Activated CD4-positive, alpha-beta T cell treated with anti-CD3 and anti-CD28 coated beads, Interleukin-2, Interleukin-6, amounts not matched to agents 100 ng/mL and 50 ng/mL, durations not matched to agents 16 hours and 8 hours (primary cell): ENCODE measurements at regions not wholly inside any gene's neighbourhood (a gene's known extent, or its start where the extent isn't known, plus 50 kb on each side); places are given as distances from the start of the nearest gene placed in this dataset.

ENCODE experiments used
- DNase-seq: peaks from one replicate; pipeline ENCODE4 v3.0.0-alpha.2; 2020

DNA sequence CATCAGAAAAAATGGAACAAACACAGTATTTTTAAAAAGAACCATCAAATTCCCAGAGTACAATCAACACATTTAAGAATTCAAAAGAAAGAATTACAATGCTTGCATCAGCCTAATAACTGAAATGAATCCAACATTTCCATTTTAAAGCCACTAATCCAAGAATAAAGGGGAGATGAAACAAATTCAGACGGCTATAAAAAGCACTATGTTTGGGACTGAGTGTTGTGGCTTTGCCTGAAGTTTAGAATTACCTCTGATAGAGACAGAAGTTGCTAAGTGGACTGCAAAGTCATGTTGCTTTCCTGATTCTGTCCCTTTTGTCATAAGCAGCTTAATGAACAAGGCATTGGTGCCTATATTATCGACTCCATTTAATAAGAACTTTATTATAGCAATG is 135.4 kb upstream of the RGMB start:
- DNase-seq, result no peak

DNA sequence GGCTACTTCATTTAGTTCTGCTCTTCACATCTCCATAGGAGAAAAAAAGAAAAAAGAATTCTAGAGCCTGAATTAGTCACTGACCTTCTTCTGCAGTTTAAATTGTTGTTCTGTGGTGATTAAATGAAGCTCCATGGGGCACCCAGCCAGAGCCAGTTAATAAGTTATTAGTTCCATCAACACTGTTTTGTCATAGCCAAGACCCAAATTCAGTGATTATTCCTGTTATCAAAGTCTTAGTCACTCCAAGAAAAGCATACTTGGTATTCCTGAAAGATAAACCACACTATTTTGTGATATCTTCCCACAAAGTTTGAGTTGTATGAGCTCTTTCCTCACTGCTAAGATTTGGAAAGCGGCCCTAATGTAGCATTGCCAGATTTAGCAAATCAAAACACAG is 134.8 kb upstream of the RGMB start:
- DNase-seq, result no peak

DNA sequence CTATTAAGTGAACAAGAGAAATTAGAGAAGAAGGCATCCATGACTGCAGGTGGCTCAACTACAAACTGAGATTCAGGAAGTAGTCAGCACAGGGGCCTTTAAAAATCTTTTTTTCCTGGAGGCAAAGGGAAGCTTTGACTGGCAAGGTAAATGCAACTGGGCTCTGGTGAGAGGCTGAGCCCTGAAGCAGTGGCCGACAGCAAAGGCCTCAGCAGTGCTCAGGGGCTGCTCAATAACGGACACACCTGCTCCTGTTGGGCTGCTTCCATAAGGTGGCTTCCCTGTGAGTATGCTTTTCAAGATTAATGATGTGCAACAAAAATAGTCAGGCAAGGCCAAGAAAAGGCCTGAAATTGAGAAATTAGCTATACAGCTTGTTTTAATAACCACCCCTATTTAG is 134.2 kb upstream of the RGMB start:
- DNase-seq, result no peak

- DNase-seq, result no peak
Measured at GRCh38 chr5:98641671-98642070, 131.8 kb upstream of the RGMB start.

- no peak for DNase-seq
Measured at GRCh38 chr5:98643569-98643968, 129.9 kb upstream of the RGMB start.

GRCh38 chr5:98651715-98652114 is 121.7 kb upstream of the RGMB start:
- DNase-seq, result no peak

DNA sequence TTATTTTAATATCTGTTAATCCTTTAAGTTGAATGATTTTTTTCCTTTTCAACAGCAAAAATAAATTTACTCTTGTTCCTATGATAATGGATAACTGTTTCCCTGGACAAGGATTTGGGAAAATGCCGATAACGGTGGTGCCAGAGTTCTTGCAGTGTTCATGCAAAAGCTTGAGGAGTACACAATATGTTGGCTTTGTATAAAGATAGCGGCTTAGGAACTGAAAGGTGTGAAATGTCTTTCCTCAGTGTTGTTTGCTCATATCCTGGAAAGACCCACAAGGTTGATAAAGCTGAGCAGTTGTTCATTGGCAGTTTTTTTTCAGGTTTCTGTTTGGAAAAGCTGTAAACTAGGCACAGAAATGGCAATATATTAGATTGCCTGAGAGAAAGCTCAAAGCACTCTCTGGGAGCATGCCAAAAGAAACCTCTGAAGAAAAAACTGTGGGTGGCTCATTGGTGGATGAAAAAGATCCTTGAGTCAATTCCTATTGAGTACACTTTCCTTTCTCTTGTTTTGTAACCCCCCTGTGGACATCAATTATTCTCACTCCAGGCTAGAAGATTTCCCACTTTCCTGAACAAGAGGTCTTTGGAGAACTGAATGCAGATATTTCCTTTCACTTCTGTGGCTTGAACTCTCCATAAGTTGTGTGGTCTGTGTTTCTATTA is 117.2 kb upstream of the RGMB start:
- DNase-seq, result no peak

- no peak for DNase-seq
Measured at GRCh38 chr5:98656796-98657195, 116.7 kb upstream of the RGMB start.

DNA sequence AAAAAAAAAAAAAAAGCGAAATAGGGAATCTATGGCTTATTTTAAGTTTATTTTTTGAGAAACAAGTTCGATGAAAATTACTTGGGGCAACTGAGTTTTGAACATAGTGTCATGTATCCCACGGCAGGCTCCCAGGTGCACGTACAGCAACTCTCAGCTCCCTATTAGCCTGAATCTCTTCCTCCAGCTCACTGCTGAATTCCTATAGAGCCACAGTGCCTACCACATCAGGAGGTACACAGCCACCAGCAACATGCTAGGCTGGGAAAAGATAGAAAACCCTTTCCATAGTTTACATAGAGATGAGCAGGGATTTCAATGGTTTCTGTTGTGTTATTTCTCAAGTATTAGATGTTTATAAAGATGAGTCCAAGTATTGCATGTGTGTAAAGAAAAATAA is 115.9 kb upstream of the RGMB start:
- DNase-seq, result no peak

GRCh38 chr5:98663521-98663920 is 109.9 kb upstream of the RGMB start:
- no peak for DNase-seq

- DNase-seq, result no peak
Measured at GRCh38 chr5:98664736-98665135, 108.7 kb upstream of the RGMB start.

DNA sequence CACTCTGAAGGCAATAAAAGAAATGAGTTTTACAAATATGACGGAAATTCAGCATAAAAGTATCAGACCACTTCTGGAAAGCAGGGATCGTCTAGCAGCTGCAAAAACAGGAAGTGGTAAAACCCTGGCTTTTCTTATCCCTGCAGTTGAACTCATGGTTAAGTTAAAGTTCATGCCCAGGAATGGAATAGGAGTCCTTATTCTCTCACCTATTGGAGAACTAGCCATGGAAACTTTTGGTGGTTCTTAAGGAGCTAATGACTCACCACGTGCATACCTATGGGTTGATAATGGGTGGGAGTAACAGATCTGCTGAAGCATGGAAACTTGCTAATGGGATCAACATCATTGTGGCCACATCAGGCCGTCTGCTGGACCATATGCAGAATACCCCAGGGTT is 93.5 kb upstream of the RGMB start:
- no peak for DNase-seq

GRCh38 chr5:98690002-98690401 is 83.5 kb upstream of the RGMB start:
- DNase-seq, result no peak

- DNase-seq, result no peak
Measured at GRCh38 chr5:98694902-98695301, 78.6 kb upstream of the RGMB start.

DNA sequence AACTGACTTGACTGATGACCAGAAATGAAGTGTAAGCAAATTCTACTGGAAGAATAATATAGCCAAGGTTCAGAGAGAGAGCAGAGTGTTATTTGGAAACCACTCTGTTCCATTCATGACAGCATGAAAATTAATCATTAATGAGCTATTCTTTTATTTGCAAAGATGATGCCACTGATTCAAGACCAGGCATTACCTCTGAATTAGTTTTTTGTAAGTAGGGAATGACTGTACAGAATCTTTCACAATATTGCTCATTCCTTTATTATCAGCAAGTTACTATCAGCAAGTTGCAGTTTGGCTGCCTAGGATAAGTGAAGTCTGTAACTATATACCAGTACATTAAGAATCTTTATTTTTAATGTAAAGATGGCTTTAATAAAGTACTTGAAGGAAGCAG is 75.1 kb upstream of the RGMB start:
- no peak for DNase-seq

GRCh38 chr5:98700730-98701129 is 72.7 kb upstream of the RGMB start:
- DNase-seq, result no peak

DNA sequence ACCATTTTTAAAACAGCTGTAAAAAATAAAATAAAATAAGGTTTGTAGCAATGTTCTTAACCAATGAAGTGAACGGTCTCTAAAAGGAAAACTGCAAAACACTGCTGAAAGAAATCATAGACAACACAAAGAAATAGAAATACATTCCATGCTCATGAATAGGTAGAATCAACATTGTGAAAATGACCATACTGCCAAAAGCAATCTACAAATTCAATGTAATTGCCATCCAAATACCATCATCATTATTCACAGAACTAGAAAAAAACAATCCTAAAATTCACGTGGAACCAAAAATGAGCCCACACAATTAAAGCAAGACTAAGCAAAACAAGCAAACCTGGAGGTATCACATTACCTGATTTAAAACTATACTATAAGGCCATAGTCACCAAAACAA is 67.6 kb upstream of the RGMB start:
- no peak for DNase-seq

- no peak for DNase-seq
Measured at GRCh38 chr5:98709681-98710080, 63.8 kb upstream of the RGMB start.

DNA sequence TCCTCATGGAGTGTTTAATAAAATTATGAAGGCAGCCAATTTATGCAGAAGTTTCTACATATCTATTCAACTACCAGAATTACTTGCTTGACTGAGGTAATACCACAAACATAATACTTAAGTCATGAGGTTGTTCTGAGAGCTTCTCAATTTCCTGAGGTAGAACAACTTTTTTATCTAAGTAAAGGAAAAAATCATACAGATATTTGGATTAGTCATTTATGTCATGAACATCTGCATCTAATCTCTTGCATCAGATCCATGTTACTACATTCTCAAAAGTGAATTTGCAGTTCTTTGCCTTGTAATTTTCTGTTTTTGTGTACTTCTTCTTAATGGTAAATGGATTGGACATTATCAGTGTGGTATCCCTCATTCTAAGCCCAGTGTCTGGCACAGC is 60.4 kb upstream of the RGMB start:
- no peak for DNase-seq

- no peak for DNase-seq
Measured at GRCh38 chr5:98713856-98714255, 59.6 kb upstream of the RGMB start.

DNA sequence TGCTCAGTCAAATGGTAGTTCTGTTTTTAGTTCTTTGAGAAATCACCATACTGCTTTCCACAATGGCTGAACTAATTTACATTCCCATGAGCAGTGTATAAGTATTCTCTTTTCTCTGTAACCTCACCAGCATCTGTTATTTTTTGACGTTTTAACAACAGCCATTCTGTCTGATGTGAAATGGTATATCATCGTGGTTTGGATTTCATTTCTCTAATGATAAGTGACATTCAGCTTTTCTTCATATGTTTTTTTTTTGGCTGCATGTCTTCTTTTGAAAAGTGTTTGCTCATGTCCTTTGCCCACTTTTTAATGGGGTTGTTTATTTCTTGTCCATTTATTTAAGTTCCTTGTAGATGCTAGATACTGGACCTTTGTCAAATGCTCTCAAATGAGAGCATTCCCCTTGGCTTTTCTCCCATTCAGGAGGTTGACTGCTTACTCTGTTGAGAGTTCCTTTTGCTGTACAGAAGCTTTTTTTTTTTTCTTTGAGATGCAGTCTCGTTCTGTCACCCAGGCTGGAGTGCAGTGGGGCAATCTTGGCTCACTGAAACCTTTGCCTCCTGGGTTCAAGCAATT is 58.7 kb upstream of the RGMB start:
- no peak for DNase-seq

GRCh38 chr5:98721231-98721928 is 52.1 kb upstream of the RGMB start:
- no peak for DNase-seq

DNA sequence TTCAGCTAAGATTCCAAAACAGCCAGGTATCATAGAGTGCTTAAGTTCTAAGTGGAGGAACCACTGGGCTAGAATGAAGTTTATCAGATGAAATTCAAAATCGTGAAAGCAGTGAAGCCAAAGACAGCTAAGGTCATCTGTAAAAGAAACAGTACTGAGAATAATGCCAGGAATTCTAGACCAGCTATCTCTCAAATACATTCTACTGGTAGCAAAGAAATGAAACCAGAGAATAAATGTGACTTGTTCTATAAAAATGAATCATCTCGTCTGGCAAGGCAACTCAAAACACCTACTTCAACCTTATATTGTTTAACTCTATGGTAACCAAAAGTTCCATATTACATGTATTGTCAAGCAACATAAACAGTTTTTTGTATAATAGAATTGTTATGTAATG is 51.3 kb upstream of the RGMB start:
- no peak for DNase-seq

GRCh38 chr5:98723061-98723460 is 50.4 kb upstream of the RGMB start:
- no peak for DNase-seq
